OCI-LY3 (cell line): ENCODE measurements at regions not wholly inside any gene's neighbourhood (a gene's known extent, or its start where the extent isn't known, plus 50 kb on each side); places are given as distances from the start of the nearest gene placed in this dataset.
"Not testable (repeated sequence)": the region's sequence is repeated elsewhere in the genome, so short reads cannot be mapped to it uniquely, and the experiment has no call there.

Source experiments
- H2AFZ ChIP-seq: fragments of 200-600, 300-600 bp; shearing (Covaris generic); 2 replicates; pipeline ENCODE4 v1.6.0; 2014; ENCODE audit warnings: antibody characterized with exemption, low read depth, low read length
- H3K27ac ChIP-seq: fragments of 200-600, 300-600 bp; sonication (generic); 2 replicates; pipeline ENCODE4 v1.5.1; 2014; ENCODE audit warnings: mild to moderate bottlenecking, low read length, moderate library complexity, mixed read lengths
- H3K27me3 ChIP-seq: fragments of 200-600, 300-600 bp; sonication (generic); 2 replicates; pipeline ENCODE4 v1.6.1; 2014; ENCODE audit warnings: low read depth, low read length, mixed read lengths
- H3K36me3 ChIP-seq: fragments of 200-600, 300-600 bp; sonication (generic); replicated peaks from 2 replicates; pipeline ENCODE3; 2014; ENCODE audit warnings: low read depth, low read length, mixed read lengths
- H3K4me1 ChIP-seq: fragments of 300-600, 200-600 bp; sonication (generic); 2 replicates; pipeline ENCODE4 v1.6.1; 2014; ENCODE audit warnings: low read length, mixed read lengths
- H3K4me2 ChIP-seq: fragments of 200-600, 300-600 bp; sonication (generic); 2 replicates; pipeline ENCODE4 v1.6.1; 2014; ENCODE audit warnings: low read length, mixed read lengths
- H3K4me3 ChIP-seq: fragments of 300-600, 200-600 bp; sonication (generic); 2 replicates; pipeline ENCODE4 v1.5.1; 2014; ENCODE audit warnings: antibody characterized with exemption, mild to moderate bottlenecking, low read length, moderate library complexity
- H3K79me2 ChIP-seq: fragments of 300-600, 200-600 bp; shearing (Covaris generic); 2 replicates; pipeline ENCODE4 v1.6.1; 2014; ENCODE audit warnings: mild to moderate bottlenecking, low read length, mixed read lengths
- H3K9ac ChIP-seq: fragments of 300-600, 200-600 bp; shearing (Covaris generic); 2 replicates; pipeline ENCODE4 v1.6.0; 2014; ENCODE audit warnings: mild to moderate bottlenecking, low read length, moderate library complexity
- H3K9me3 ChIP-seq: fragments of 200-600, 300-600 bp; shearing (Covaris generic); 2 replicates; pipeline ENCODE4 v1.6.1; 2014; ENCODE audit warnings: low read length, mixed read lengths; ENCODE audit not compliant: insufficient read depth
- H4K20me1 ChIP-seq: fragments of 200-600, 300-600 bp; sonication (generic); 2 replicates; pipeline ENCODE4 v1.6.1; 2016; ENCODE audit warnings: low read length, mixed read lengths; ENCODE audit not compliant: insufficient read depth
- EZH2phosphoT487 ChIP-seq: fragments of 200-600 bp; shearing (Covaris generic); IDR thresholded peaks from 2 replicates; pipeline ENCODE4 v1.6.1; 2018; ENCODE audit warnings: antibody characterized with exemption, mixed run types, low read depth
- TF ChIP-seq, protein P1 (sequence below): fragments of 200-600, 300-600 bp; sonication (generic); IDR thresholded peaks from 2 replicates; pipeline ENCODE4 v1.5.1; 2014; ENCODE audit warnings: antibody characterized with exemption, low read length, low read depth

DNA sequence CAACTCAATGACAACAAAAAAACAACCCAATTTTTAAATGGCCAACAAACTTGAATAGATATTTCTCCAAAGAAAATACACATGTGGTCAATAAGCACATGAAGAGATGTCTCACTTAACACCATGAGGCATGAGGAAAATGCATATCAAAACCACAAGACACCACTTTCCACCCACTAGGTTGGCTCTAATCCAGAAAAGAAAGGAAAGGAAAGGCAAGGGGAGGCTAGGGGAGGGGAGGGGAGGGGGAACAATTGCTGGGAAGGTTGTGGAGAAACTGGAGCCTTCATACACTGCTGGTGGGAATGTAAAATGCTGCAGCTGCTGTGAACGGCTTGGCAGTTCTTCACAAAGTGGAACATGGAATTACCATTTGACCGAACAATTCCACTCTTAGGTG lies 854.3 kb downstream of the UQCRFS1 start:
- TF ChIP-seq EZH2phosphoT487 = no peak
- TF ChIP-seq, protein P1, sequence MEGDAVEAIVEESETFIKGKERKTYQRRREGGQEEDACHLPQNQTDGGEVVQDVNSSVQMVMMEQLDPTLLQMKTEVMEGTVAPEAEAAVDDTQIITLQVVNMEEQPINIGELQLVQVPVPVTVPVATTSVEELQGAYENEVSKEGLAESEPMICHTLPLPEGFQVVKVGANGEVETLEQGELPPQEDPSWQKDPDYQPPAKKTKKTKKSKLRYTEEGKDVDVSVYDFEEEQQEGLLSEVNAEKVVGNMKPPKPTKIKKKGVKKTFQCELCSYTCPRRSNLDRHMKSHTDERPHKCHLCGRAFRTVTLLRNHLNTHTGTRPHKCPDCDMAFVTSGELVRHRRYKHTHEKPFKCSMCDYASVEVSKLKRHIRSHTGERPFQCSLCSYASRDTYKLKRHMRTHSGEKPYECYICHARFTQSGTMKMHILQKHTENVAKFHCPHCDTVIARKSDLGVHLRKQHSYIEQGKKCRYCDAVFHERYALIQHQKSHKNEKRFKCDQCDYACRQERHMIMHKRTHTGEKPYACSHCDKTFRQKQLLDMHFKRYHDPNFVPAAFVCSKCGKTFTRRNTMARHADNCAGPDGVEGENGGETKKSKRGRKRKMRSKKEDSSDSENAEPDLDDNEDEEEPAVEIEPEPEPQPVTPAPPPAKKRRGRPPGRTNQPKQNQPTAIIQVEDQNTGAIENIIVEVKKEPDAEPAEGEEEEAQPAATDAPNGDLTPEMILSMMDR = no peak
- no peak overlapping the region for H3K4me3 ChIP-seq
- H3K79me2 ChIP-seq = no peaks in the 10 kb centered on the region
- H3K27ac ChIP-seq = no peak overlapping the region
- H3K4me1 ChIP-seq = no peaks in the 10 kb centered on the region
- peaks cover 7% of the 10 kb centered on the region; the same call in 1 of the 2 replicates for H3K27me3 ChIP-seq
- no peak overlapping the region for H2AFZ ChIP-seq
- H3K4me2 ChIP-seq = no peak overlapping the region
- no peak overlapping the region for H3K9ac ChIP-seq
- H3K9me3 ChIP-seq = no peaks in the 10 kb centered on the region
- H4K20me1 ChIP-seq = no peaks in the 10 kb centered on the region
- H3K36me3 ChIP-seq = no peaks in the 10 kb centered on the region

DNA sequence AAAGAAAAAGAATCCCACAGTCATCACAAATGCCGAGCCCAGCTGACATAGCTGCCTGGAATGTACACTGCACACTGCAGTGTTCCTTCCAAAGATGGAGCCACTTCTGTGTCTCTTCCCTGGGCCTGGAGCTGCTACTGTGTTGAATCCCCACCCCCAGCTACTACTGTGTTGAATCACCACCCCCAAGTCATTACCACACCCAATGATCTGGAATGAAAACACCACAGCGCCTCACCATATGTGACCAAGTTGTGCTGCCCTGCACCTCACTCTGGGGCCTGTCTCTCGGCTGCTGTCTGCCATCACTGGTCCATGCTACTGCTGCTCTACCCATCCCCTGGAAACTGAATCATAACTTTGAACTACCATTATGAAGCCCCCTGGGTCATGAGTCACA lies 861.2 kb downstream of the UQCRFS1 start:
- Histone ChIP-seq H3K9me3 (no peaks in the 10 kb centered on the region; the same call in 1 of the 2 replicates), H3K4me3 (no peak overlapping the region), H3K4me2 (no peak overlapping the region), H2AFZ (no peak overlapping the region), H3K36me3 (no peaks in the 10 kb centered on the region), H3K4me1 (peaks cover 20% of the 10 kb centered on the region), H3K27ac (no peak overlapping the region), H4K20me1 (no peaks in the 10 kb centered on the region), H3K27me3 (no peaks in the 10 kb centered on the region), H3K79me2 (no peaks in the 10 kb centered on the region), H3K9ac (no peak overlapping the region)
- TF ChIP-seq, protein P1 = no peak
- no peak for TF ChIP-seq EZH2phosphoT487

DNA sequence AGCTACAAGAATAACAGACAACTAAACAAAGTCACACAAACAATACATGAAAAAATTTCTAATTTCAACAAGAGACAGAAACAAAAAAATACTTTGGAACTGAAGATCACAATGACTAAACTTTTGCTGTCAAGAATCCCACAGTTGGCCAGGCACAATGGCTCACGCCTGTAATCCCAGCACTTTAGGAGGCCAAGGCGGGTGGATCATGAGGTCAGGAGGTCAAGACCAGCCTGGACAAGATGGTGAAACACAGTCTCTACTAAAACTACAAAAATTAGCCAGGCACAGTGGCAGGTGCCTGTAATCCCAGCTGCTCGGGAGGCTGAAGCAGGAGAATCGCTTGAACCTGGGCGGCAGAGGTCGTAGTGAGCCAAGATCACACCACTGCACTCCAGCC lies 861.6 kb downstream of the UQCRFS1 start:
- peaks cover 24% of the 10 kb centered on the region for H3K4me1 ChIP-seq
- not testable (repeated sequence) for H3K4me2 ChIP-seq, H3K36me3 ChIP-seq, H2AFZ ChIP-seq, H3K9me3 ChIP-seq, H4K20me1 ChIP-seq, H3K27me3 ChIP-seq, H3K4me3 ChIP-seq, H3K79me2 ChIP-seq, H3K27ac ChIP-seq, H3K9ac ChIP-seq

DNA sequence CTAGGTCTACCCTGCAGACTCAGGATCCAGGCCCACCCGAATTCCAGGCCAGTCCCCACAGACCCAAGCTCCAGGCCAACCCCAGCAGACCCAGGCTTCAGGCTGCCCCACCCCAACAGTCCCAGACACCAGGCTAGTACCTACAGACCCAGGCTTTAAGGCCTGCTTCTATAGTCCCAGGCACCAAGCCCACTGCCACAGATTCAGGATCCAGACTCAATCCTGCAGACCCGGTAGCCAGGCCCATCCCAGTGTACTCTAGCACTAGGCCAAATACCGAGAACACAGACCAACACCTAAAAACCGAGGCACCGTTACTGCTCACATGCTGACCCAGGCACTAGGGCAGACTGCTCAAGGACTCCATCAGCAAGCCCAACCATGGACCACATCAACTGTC lies 862.3 kb downstream of the UQCRFS1 start:
- Histone ChIP-seq H3K27me3 (peaks cover 4% of the 10 kb centered on the region; the same call in 1 of the 2 replicates), H3K4me1 (peaks cover 28% of the 10 kb centered on the region), H3K4me3 (no peak overlapping the region), H2AFZ (no peak overlapping the region), H3K4me2 (no peak overlapping the region), H3K27ac (no peak overlapping the region), H3K9me3 (no peaks in the 10 kb centered on the region; the same call in 1 of the 2 replicates), H3K36me3 (no peaks in the 10 kb centered on the region), H4K20me1 (no peaks in the 10 kb centered on the region), H3K79me2 (no peaks in the 10 kb centered on the region), H3K9ac (no peak overlapping the region)
- TF ChIP-seq, protein P1 = no peak
- TF ChIP-seq EZH2phosphoT487 = no peak

DNA sequence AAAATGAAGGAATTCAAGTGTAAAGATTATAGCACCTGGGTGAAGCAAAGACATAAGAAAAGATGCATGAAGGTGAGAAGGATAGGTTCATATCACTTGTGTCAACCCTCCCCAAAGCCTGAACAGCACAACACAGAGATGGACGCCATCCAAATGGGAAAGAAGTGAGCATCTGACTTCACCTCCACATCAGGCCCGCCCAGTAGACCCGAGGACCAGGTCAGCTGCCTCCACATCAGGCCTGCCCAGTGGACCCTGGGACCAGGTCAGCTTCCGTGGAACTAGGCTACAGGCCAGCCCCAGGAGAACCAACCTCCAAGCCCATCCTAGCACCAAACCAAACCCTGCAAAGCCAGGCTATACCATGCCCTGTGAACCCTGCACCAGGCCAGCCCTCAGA lies 862.9 kb downstream of the UQCRFS1 start:
- Histone ChIP-seq H3K79me2 (no peaks in the 10 kb centered on the region), H3K4me2 (peak overlapping the region; percentile 37), H3K4me1 (peaks cover 28% of the 10 kb centered on the region), H3K27ac (peak overlapping the region; percentile 31), H3K4me3 (no peak overlapping the region; the same call in 1 of the 2 replicates), H3K9ac (no peak overlapping the region), H3K9me3 (no peaks in the 10 kb centered on the region; the same call in 1 of the 2 replicates), H2AFZ (peak overlapping the region; percentile 28; the same call in 1 of the 2 replicates), H3K27me3 (peaks cover 9% of the 10 kb centered on the region; the same call in 1 of the 2 replicates), H3K36me3 (no peaks in the 10 kb centered on the region), H4K20me1 (no peaks in the 10 kb centered on the region)
- no peak for TF ChIP-seq EZH2phosphoT487
- TF ChIP-seq, protein P1 = no peak
